Ureter (tissue), 1 donor: ENCODE measurements at regions not wholly inside any gene's neighbourhood (a gene's known extent, or its start where the extent isn't known, plus 50 kb on each side); places are given as distances from the start of the nearest gene placed in this dataset.

Experiments used
- DNase-seq: peaks from one replicate; pipeline ENCODE4 v3.0.0-alpha.2; 2020; ENCODE audit warnings: low spot score
- donor health status: DM: yes; HTN: yes; CAD: no.

DNA sequence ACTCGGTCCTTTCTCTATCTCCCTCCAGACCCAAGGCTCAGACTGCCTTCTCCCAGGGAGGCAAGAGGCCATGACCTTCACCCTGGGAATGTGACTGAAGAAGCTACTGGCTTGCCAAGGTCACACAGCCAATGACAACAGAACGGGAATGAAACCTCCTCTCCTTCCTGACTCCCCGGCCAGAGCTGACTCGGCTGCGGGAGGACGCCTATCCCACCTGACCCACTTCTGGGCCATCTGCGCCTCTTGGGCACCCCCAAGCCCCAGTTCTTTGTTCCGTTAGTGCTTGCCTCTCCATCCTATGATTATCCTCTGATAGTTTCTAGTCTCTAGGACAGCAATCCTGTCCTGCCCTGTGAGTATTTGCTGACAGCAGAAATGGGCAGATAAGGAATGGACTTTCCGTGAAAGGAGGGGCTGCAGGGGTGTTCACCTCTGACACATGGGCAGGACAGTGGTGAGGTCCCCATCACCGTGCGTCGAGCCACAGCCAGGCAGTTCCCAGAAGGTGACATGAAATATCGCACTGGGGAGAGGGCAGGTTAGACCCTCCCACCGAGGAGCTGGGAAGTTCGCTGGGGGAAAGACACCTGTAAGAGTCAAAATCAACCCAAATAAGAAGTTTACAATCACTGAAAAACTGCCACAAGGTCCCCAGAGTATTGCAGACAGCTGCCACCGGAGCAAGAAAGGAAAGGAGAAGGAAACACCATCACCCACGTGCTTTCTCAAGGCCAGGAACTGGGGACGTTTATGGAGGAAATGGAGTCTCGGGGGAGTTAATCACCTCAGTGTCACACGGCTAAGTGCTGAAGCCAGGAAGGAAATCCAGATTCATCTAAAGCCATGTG is 63.0 kb downstream of the INSIG1 start:
- DNase-seq, result no peak

DNA sequence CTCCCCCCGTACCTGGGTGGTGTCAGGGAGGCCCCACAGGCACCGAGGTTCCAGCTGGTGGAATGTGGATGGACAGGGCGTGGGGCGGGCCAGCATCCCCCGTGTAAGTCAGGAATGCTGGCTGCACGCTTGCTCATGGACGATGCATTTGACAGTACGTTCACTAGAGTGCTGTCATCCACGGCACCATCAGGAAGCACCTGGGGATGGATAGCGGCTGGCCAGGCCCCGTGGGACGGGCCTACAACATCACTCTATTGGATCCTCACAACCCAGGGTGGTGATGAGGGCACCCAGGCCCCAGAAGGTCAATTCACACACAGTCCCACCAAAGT is 63.6 kb downstream of the INSIG1 start:
- no peak for DNase-seq

DNA sequence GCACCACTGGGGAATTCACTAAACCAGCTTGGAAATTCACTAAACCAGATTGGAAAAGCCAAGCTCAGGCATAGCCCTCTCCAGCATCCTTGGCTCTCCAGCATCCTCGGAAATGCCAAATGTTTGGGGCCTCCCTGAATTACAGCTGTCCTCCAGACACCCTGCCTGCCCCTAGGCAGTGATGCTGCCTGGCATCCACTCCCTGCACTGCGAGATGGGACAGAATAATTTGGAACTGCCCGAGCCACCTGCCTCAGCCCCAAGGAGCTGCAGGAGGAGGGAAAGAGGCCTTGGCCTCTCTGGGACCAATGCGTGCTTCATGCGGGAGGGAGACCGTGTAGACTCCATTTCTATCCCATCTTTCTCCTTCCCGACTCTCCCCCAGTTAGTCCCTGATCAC is 64.3 kb downstream of the INSIG1 start:
- DNase-seq, result no peak

DNA sequence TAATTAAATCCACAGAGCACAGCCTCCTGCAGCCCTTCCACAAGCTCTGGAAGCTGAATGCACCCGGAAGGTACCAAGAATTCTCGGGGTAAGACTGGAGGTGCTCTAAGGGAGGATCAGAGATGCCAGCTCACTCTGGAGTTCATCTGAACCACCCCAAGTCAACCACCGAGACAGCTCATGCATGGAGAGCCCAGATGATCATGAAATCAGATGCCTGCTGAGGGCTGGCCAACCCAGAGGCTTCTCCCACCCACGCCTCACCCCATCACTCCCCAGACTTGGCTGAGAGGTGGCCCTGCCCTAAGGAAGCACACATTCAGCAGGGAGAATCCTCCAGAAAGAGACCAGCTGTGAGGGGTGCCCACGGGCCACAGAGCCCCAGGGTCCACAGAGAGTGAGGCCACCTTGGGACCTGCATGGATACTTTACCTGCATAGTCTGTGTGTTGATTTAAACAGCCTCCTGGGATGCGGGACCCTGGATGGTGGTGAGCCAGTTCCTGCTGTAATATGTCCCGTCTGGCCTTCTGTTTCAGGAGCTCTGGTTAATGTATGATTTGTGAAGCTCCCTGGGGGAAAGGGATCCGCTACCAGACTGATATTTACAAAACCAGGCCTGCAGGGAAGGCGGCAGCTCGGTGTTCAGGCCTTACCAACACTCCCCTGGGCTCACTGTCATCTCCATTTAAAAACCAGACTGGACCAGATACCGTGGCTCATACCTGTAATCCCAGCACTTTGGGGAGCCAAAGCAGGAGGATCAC is 64.9 kb downstream of the INSIG1 start:
- no peak for DNase-seq

DNA sequence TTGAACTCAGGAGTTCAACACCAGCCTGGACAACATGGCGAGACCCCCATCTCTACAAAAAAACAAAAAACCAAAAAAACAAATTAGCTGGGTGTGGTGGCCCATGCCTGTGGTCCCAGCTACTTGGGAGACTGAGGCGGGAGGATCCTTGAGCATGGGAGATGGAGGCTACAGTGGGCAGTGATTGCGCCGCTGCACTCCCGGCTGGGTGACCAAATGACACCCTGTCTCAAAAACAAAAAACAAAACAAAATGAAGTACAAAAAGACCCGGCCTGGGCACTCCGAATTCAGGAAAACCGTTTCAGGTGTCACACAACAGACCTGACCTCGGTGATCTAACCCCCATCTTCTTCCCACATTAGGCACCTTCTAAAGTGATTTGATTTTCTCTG is 65.5 kb downstream of the INSIG1 start:
- no peak for DNase-seq

DNA sequence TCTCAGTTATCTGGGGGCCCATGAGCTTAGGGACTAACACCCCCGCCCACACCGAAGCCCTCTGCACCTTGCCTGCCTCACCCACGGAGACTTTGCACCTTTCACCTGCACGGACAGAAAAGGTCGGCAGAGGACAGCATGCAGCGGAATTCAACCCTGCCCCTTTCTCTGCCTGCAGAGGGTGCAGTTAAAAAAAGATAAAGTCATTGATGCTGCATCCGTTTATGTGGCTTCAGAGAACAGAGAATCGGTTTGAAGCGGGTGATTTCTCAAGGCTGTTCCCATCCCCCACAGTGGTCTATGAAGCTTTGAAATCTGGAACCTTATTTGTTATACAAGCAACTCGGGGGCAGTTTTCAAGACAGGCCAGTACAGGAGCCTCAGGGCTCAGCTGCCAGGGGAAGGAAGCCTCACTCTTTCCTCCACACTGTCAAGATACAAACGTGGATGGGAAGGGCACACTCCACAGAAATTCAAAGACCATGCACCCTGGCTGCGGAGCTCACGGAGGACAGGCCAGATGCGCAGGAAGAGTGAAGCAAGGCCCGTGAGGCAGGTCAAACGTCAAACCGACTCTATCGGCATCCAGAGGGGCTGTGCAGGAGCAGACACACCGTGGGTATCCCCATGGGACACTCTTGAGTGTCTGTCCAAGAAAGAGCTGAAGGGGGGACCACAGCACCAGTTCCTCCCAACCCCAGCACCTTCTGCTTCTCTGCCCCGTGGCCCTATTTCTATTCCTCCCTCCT is 66.3 kb downstream of the INSIG1 start:
- DNase-seq, result no peak

DNA sequence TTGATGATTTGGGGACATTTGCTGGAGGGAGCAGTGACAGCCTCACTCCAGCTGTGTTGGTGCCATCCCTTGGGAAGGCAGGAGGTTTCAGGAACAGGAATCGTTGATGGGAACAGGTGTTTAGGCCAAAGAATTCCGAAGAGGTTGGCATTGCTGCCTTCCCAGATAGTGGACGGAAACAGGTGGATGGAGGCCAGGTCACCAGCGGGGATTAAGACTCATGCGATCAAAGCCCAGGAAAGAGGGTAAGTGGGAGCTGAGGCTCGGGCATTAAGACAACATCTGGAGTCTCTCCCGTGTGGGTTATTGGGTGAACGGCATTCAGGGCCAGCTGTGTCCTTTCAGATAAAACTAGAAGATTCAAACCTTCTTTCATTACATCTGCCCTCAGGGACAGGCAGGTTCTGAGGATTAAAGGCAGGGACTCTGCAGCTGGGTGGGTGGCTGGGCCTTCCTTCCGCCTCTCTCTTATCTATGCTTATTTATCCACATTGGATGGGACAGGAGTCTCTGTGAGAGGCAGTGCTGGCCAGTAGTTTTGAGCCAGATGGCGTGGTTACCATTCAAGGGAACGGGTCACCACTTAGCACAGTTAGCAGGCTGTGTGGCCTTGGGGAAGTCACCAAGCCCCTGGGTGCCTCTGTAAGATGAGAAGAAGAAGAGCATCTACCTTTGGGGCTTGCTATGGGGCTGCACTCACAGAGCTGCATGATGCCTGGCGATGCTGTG is 67.6 kb downstream of the INSIG1 start:
- DNase-seq, result no peak

DNA sequence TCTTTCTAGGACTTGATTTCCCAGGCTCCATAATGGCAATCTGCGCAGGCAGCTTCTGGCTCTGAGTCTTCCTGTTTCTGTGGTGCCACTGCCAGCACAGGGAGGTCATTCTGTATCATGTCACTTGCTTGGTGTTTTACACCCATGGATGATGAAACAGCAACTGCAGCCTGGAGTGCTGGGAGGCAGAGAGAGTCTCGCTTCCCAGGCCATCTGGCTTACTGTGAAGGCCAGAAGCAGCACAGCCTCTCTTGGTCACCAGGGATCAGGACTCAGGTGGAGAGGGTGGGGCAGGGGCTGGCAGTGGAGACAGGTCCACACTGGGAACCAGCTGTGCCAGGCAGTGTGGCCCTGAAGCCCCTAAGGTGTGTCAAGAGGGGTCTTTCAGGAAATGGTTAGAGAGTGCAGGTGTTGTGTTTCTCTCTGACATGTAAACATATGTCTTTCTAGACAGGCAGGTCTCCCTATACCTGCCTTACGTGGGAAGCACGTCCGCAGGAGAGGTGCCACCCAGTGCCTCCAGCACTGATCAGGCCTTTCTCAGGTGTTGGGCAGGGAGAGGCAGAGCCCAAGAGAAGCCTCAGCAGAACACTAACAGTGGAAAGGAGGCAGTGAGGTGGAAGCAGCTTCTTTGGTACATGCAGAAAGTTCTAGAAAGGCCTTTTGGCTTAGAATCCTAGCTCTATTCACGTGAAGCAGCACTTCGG is 71.4 kb downstream of the INSIG1 start:
- no peak for DNase-seq

DNA sequence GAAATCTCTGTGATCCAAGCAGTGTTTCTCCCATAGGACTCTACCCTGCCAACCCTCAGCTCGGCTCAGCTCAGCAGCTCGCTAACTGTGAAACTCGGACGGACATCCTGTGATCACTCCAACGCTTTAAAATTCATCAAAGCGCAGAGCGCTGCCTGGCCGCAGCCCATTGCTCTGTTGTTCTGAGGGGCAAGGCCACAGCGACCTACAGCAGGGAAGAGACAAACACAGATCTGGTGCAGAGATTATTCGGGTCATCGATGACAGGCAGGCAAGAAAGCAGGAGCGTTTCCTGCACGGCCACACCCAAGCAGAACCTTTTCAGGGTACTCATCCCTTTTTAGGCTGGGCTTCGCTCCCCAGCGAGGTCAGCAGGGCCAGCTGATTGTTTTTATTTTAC is 72.1 kb downstream of the INSIG1 start:
- DNase-seq, result no peak

DNA sequence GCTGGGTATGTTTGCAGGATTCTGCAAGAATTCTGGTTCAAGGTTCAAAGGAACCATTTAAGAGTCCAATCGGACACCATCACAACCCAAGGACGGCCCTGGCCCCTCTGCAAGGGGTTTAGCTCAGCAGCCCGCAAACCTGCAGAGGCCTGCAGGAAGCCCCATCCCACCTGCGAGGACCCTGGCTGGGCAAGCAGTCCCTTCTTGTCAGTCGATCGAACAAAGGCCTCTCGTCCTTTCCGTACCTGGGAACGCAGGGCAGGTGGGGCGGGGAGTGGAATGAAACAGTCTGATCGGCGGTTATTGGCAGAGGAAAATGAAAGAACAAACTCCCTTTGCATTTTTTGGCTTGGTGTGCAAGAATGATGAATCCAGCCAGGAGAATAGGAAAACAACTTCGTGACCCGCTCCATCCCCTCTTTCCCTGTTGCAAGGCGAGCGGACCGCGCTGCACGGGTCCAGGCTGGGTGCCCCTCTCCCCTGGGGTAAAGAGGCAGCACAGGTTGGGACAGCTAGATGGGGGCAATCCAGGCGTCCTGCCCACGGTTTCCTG is 73.7 kb downstream of the INSIG1 start:
- DNase-seq, result no peak

DNA sequence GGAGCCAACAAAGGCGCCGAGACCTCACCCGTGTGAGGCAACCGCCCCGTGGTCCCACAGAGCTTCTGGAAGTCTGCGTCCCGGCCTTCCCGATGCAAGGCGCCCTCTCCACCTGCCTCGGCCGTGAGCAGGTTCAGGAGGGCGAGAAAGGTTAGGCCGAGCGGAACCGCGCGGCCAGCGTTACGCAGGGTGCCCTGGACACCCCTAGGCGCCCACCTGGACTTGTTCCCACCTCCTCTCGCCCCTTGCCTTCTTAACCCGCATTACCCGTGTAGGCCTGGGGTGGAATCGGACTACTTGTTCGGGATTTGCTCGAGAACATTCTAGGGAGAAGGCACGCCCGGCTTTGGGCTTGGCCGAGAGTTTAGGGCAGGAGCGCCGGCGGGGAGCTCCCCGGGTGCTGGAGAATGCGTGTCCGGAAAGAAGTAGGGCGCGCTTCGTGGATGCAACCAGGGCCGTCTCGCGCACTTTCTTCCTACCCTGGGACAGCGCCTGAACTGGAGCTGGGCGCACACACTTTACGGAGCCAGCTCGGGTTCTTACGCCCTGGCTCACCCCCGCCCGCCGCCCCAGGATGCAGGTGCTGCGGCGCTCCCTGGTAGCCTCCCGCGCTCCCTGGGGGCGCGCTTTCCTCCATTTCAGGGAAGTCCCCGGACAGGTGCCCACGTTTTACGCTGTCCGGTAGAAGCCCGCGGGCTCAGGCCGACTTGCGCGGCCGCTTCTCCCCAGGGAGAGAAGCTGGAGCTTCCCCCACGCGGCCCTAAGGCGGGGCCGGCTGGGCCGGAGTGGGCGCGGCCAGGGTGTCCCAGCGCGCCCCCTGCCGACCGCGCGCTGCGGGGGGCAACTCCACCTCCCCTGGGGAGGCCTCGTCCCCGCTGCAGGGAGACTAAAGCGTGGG is 74.5 kb downstream of the INSIG1 start:
- DNase-seq, result no peak

DNA sequence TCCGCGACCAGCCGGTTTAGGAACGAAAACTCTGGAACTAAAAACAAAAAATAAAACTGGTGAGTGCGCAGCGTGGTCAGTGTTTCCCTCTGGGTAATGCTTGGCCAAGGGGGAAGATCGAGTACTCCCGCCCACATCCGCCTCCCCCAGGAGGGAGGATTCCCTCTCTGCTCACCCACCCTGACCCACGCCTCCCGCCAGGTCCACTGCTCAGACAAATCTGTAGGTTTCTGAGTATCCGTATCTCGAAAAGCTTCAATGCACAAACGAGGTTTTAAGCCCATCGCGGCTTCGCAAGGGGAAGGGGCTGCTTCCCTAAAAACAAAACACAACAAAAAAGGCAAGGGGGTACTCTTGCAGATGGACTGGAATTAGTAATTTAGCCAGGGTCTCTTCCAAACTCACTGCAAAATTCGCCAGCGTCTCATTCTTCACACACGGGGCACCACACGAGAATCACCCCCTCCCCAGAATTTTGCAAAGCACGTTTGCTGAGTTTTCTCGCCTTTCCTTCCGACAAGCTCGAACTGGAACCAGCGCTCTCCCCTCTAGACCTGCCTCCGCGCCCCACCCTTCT is 75.2 kb downstream of the INSIG1 start:
- DNase-seq, result no peak

DNA sequence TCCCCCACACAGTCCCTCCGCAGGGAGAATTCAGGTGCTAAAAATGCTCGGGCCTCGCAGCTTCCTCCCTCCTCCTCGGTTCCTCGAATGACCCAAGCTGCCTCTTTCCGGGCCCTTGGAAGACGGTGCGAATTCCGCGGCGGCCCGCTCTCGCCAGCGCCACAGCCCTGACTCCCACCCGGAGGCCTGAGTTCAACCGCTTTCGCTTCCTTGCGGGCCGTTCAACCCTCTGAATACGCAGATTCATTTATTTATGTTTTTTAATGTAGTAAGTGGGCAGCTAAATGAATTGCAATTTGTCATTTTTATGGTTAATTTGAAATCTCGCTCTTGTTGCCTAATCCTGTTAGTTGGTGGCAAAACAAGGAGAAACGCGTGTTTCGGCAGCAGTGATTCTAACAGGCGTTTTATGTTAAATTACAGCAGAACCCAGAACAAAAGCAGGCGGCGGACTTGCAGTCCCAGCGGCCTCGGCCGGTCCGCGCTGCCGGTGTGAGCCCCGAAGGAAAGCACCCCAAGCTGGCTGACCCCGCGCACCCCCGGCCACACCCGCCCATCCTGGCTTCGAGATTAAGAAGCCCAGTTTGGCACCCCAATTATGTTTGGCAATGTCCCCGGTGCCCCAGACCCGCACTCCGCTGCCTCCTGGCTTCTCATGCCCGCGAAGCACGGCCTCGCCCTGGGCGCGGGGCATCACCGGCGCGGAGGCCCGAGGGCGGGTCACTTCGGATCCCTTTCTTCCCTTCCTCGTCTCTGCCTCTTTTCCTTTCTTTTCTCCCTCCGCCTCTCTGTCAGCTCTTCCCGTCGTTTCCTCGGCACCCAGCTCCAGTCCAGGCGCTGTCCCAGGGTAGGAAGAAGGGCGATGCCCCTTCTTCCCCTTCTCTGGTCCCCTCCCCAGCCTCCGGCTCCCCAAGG is 75.9 kb downstream of the INSIG1 start:
- no peak for DNase-seq

DNA sequence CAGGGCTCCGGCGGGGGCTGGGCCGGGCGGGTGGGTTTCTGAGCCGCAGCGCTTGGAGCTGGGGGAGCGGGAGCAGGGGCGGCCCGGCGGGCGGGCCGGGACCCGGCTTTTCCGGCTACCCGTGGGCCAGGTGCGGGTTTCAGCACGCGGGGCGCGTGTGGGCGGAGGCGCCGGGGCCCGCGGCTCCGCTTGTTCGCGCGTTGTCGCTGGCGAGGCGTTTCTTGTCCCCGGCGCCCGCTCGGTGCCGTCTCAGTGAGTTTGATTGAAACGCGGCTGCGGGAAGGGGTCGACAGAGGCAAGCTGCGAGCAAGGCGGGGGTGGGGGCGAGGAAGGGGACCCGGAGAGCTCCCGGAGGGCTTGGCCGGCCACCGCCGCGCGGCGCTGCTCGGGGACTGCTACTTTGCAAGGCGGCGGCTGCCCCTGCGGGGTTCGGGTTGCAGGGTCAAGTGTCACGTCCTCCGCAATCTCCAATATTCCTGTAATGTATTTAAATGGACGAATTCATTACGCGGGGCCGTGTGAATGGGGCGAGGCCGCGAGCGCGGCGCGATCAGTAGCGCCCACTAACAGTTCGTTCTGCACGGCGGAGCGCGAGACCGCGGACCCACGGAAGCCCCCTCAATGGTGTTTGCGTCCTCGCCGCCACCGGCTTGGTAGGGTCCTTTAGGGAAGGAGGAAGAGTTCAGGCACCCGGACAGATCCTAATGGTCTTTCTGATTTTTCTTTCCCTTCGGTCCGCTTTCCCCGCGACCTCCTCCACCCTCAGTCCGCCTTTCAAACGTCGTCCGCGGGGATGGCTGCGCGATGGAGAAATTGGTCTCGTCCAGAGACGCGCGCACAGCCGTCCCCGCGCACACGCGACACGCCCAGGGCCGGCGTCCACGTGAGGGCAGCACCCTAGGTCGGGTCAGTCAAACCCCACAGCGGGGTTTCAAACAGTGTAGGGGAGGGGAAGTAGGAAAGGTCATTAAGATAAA is 76.9 kb downstream of the INSIG1 start:
- DNase-seq, result no peak

DNA sequence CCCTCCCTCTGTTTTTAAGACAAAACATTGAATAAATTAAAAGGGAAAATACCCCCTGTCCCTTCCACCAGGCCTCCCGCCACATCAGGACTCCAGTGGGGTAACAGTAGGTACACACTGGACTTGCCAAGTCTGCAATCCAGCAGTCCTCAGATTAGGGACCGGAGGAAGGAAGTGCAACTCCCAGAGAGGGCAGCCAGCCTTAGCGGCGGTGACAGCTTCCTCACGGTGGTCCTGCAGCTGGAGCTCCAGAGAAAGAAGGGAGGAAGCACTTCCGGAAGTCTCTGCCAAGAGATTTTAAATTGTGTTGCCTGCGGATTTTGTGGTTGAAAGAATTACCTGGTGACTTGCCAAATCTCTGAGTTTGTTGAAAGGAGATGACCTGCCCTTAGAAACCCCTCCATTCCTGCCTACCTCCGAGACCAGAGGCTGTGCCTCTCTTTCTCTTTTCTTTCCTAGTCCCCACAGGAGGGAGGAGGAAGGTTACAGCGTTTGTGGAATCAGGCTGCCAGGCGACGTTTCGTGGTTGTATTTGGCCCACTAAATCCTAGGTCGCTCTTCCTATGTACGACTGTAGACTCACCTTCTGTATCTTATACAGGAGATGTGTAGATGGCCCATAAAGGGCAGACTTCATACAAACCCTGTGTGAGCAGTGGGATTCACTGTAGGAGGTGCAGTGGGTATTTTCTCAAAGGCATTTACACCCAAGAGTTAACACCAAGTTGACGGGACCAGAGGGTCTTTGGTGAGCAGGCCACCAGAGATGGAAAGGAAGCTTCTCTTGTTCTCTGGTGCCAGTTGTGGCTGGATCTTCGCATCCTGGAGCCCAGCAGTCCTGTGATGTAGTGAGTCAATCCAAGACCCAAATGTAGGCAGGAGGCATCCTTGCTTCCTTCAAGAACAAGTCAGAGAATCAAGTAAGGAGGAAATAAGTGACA is 77.9 kb downstream of the INSIG1 start:
- DNase-seq, result no peak
